Endothelial cell of umbilical vein (primary cell): ENCODE measurements at regions not wholly inside any gene's neighbourhood (a gene's known extent, or its start where the extent isn't known, plus 50 kb on each side); places are given as distances from the start of the nearest gene placed in this dataset.

Experiments used
- BruUV-seq: library from RNA; stranded (reverse); fragments of 400-500 nt; replicated peaks from 2 replicates; lab custom pipeline; 2021; lab: Mats Ljungman, UMichigan
- CTCF ChIA-PET: fragments of 300-600, 350-600 bp; sonication (Branson Sonifier 250); formaldehyde crosslinking; loops from one replicate; lab custom pipeline; 2021; ENCODE audit warnings: antibody characterized with exemption, inconsistent platforms; lab: Charles Lee
- POLR2A ChIA-PET: fragments of 300-600, 350-600 bp; sonication (Branson Sonifier 250); formaldehyde crosslinking; loops from one replicate; lab custom pipeline; 2021; ENCODE audit warnings: antibody characterized with exemption, inconsistent platforms; lab: Charles Lee
- DNase-seq: peaks from one replicate; pipeline ENCODE4 v3.0.0-alpha.2; 2011; ENCODE audit warnings: low read depth, low spot score
- FAIRE-seq: peaks from 2 replicates; lab custom pipeline; 2011; peaks lifted over from hg19 to GRCh38; lab: Jason Lieb, UNC
- H2AFZ ChIP-seq: 2 replicates; pipeline ENCODE4 v1.6.0; 2012; ENCODE audit warnings: low read depth, low read length, control low read depth, inconsistent platforms
- H3K27ac ChIP-seq: 2 replicates; pipeline ENCODE4 v1.5.1; 2011; ENCODE audit warnings: low read depth, mild to moderate bottlenecking, control low read depth, low read length, moderate library complexity; ENCODE audit not compliant: insufficient read depth
- H3K27me3 ChIP-seq, 2 experiments: 2 replicates each; pipeline versions ENCODE4 v1.6.0 to v1.6.1; 2011; ENCODE audit warnings: low read length in 2 of 2, mixed read lengths in 1 of 2; ENCODE audit not compliant: control insufficient read depth in 2 of 2, insufficient read depth in 2 of 2
- H3K36me3 ChIP-seq, 2 experiments: 2 replicates in 1 of 2; 3 replicates in 1 of 2; pipeline ENCODE4 v1.5.1; 2011; ENCODE audit warnings: low read length in 2 of 2, mild to moderate bottlenecking in 1 of 2, moderate library complexity in 1 of 2; ENCODE audit not compliant: control insufficient read depth in 2 of 2, insufficient read depth in 2 of 2; ENCODE audit errors: extremely low read depth in 1 of 2
- H3K4me1 ChIP-seq: 3 replicates; pipeline ENCODE4 v1.5.1; 2011; ENCODE audit warnings: mild to moderate bottlenecking, low read length; ENCODE audit not compliant: control insufficient read depth, insufficient read depth; ENCODE audit errors: extremely low read depth
- H3K4me2 ChIP-seq: 2 replicates; pipeline ENCODE4 v1.6.1; 2011; ENCODE audit warnings: low read length, control low read depth, mixed read lengths; ENCODE audit not compliant: insufficient read depth
- H3K4me3 ChIP-seq, 3 experiments: fragments of 200-600 bp in 1 of 3; sonication (generic), shearing (Covaris generic) in 1 of 3; replicated peaks in 1 of 3; 2 replicates each; pipeline ENCODE4 v1.5.1; 2011 to 2016; ENCODE audit warnings: control low read depth in 3 of 3, low read length in 3 of 3, mild to moderate bottlenecking in 2 of 3, inconsistent platforms in 1 of 3, low read depth in 1 of 3, moderate library complexity in 1 of 3; ENCODE audit not compliant: insufficient read depth in 1 of 3
- H3K79me2 ChIP-seq: 2 replicates; pipeline ENCODE4 v1.6.0; 2012; ENCODE audit warnings: low read length, inconsistent platforms; ENCODE audit not compliant: control insufficient read depth, insufficient read depth
- H3K9ac ChIP-seq: replicated peaks from 2 replicates; pipeline ENCODE3; 2011; ENCODE audit warnings: low read length, control low read depth; ENCODE audit not compliant: insufficient read depth; ENCODE audit errors: extremely low read depth
- H3K9me1 ChIP-seq: replicated peaks from 3 replicates; pipeline ENCODE4 v1.6.0; 2011; ENCODE audit warnings: mild to moderate bottlenecking, low read length; ENCODE audit not compliant: control insufficient read depth, insufficient read depth; ENCODE audit errors: extremely low read depth
- H3K9me3 ChIP-seq: replicated peaks from 2 replicates; pipeline ENCODE4 v1.5.1; 2012; ENCODE audit warnings: low read length, inconsistent platforms; ENCODE audit not compliant: control insufficient read depth, insufficient read depth
- H4K20me1 ChIP-seq: replicated peaks from 2 replicates; pipeline ENCODE3; 2011; ENCODE audit warnings: mild to moderate bottlenecking, low read length; ENCODE audit not compliant: control insufficient read depth, insufficient read depth; ENCODE audit errors: extremely low read depth
- EZH2 ChIP-seq: IDR thresholded peaks from 2 replicates; pipeline ENCODE4 v1.6.1; 2012; ENCODE audit warnings: borderline replicate concordance, low read depth, mild to moderate bottlenecking, moderate library complexity, low read length, inconsistent platforms; ENCODE audit not compliant: severe bottlenecking
- FOS ChIP-seq: IDR thresholded peaks from 2 replicates; pipeline ENCODE4 v1.6.1; 2011; ENCODE audit warnings: mild to moderate bottlenecking, low read length, moderate library complexity, borderline replicate concordance; ENCODE audit not compliant: insufficient read depth
- GATA2 ChIP-seq: IDR thresholded peaks from 2 replicates; pipeline ENCODE4 v1.7.0; 2011; ENCODE audit warnings: low read depth, mild to moderate bottlenecking, moderate library complexity, mixed read lengths, low read length; ENCODE audit not compliant: insufficient read length, insufficient read depth
- JUN ChIP-seq: IDR thresholded peaks from 2 replicates; pipeline ENCODE4 v1.6.1; 2011; ENCODE audit warnings: borderline replicate concordance, low read depth; ENCODE audit not compliant: insufficient read length, insufficient read depth
- MYC ChIP-seq: IDR thresholded peaks from one replicate; pipeline ENCODE4 v1.6.1; 2011; ENCODE audit warnings: mild to moderate bottlenecking, low read depth, low read length
- POLR2A ChIP-seq: IDR thresholded peaks from 2 replicates; pipeline ENCODE4 v1.6.1; 2012; ENCODE audit warnings: low read depth, mild to moderate bottlenecking, control low read depth, low read length
- POLR2AphosphoS5 ChIP-seq: IDR thresholded peaks from 2 replicates; pipeline ENCODE4 v1.6.1; 2012; ENCODE audit warnings: low read depth, mild to moderate bottlenecking, control low read depth, low read length, moderate library complexity; ENCODE audit not compliant: insufficient read depth
- dilution Hi-C: fragments of 300-500 bp; cut with MboI; formaldehyde crosslinking; loops from one replicate; pipeline ENCODE4 v1.15.0; 2019; ENCODE audit warnings: low sequenced_read_pairs; ENCODE audit not compliant: extremely low pct_ligation_motif_present
- intact Hi-C: fragments of 100-400 bp; cut with micrococcal nuclease; formaldehyde crosslinking; loops from one replicate; pipeline ENCODE4 v1.10.0; 2022
- TF ChIP-seq, protein P1 (sequence below), 2 donors: IDR thresholded peaks; 1 replicate in 1 of 2; 2 replicates in 1 of 2; pipeline ENCODE4 v1.5.1; 2011; ENCODE audit warnings: low read length in 2 of 2, mild to moderate bottlenecking in 2 of 2, moderate library complexity in 2 of 2, control low read depth in 1 of 2, inconsistent platforms in 1 of 2, low read depth in 1 of 2; ENCODE audit not compliant: insufficient read depth in 1 of 2; ENCODE audit errors: extremely low read depth in 1 of 2
- TF ChIP-seq, protein P2 (sequence below): IDR thresholded peaks from 2 replicates; pipeline ENCODE4 v1.6.1; 2011; ENCODE audit not compliant: insufficient read depth, insufficient read length

DNA sequence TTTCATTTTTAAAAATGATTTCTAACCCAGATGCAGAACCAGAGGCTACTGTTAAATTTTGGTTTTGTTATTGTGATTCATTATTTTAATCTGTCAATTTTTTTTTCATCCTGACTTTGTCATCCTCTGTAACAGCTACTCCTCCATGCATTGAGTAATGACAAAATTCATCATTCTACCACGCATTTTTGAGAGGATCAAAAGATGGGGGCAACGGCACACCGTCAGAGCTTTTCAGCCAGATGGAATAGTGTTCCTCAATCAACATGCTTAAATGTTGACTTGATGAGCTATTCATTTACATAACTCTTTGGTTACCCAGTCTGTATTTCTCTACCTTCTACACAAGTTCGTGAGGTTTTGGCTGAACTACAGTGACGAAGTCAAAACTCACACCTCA lies 486.3 kb downstream of the EFNB2 start:
- H3K36me3 ChIP-seq: no peaks in the 10 kb centered on the region
- H3K9me1 ChIP-seq: no peaks in the 10 kb centered on the region
- H3K4me1 ChIP-seq: no peaks in the 10 kb centered on the region
- H3K9me3 ChIP-seq: no peaks in the 10 kb centered on the region
- H3K9ac ChIP-seq: no peak overlapping the region
- no peak overlapping the region for H3K4me2 ChIP-seq
- no peaks in the 10 kb centered on the region for H3K27me3 ChIP-seq
- intact Hi-C loops: no loop called here
- H3K27ac ChIP-seq: no peak overlapping the region
- H2AFZ ChIP-seq: no peak overlapping the region
- H3K4me3 ChIP-seq: no peak overlapping the region
- no peak for FAIRE-seq
- no TSS peak for BruUV-seq
- dilution Hi-C loops: no loop called here
- TF ChIP-seq, protein P1, sequence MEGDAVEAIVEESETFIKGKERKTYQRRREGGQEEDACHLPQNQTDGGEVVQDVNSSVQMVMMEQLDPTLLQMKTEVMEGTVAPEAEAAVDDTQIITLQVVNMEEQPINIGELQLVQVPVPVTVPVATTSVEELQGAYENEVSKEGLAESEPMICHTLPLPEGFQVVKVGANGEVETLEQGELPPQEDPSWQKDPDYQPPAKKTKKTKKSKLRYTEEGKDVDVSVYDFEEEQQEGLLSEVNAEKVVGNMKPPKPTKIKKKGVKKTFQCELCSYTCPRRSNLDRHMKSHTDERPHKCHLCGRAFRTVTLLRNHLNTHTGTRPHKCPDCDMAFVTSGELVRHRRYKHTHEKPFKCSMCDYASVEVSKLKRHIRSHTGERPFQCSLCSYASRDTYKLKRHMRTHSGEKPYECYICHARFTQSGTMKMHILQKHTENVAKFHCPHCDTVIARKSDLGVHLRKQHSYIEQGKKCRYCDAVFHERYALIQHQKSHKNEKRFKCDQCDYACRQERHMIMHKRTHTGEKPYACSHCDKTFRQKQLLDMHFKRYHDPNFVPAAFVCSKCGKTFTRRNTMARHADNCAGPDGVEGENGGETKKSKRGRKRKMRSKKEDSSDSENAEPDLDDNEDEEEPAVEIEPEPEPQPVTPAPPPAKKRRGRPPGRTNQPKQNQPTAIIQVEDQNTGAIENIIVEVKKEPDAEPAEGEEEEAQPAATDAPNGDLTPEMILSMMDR (IDR thresholded peaks at IDR 0.05; ENCODE audit: extremely low read depth in 1 of 2, insufficient read depth in 1 of 2, low read depth in 1 of 2, low read length in 2 of 2): no peak
- TF ChIP-seq, protein P2, sequence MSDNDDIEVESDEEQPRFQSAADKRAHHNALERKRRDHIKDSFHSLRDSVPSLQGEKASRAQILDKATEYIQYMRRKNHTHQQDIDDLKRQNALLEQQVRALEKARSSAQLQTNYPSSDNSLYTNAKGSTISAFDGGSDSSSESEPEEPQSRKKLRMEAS: no peak
- TF ChIP-seq JUN (no peak), GATA2 (no peak), FOS (no peak), POLR2A (no peak), EZH2 (no peak), POLR2AphosphoS5 (no peak), MYC (no peak)
- H4K20me1 ChIP-seq: no peaks in the 10 kb centered on the region
- POLR2A ChIA-PET: no interaction called here
- H3K79me2 ChIP-seq: no peaks in the 10 kb centered on the region
- CTCF ChIA-PET: no interaction called here
- no peak for DNase-seq
